ENCODE measurements at regions not wholly inside any gene's neighbourhood (a gene's known extent, or its start where the extent isn't known, plus 50 kb on each side); places are given as distances from the start of the nearest gene placed in this dataset.

DNA sequence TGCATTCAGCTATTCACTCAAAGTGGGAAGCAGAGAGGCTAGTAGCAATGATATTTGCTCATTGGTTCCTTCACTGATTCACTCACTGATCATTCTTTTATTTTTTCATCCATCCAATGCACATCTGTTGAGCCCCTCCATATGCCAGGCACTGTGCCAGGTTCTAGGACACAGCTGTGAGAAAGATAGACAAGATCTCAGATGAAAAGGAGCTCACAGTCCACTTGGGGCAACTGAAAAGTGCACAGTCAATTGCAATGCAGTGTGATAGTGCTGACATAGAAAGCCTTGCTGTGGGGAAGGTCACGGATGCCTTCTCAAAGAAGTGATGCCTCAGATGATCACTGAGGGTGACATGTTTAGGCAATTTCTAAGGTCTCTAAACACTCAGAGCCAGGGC, 262.3 kb downstream of the PTEN start:
- TF ChIP-seq CTCF (optimal IDR thresholded peaks at IDR 0.05 in 1 of 3, IDR thresholded peaks at IDR 0.05 in 1 of 3, conservative IDR thresholded peaks at IDR 0.05 in 1 of 3; ENCODE audit: extremely low read depth in 1 of 3, insufficient read depth in 2 of 3, low read length in 3 of 3) (no peak), EZH2 (IDR thresholded peaks at IDR 0.05; ENCODE audit: low read length) (no peak)
